Uterus (tissue), 2 donors: ENCODE measurements at regions not wholly inside any gene's neighbourhood (a gene's known extent, or its start where the extent isn't known, plus 50 kb on each side); places are given as distances from the start of the nearest gene placed in this dataset.

Experiments used
- POLR2A ChIP-seq, 2 donors: fragments of 450-650 bp; IDR thresholded peaks; one replicate each; pipeline ENCODE4 v1.6.1; 2016; ENCODE audit warnings: antibody characterized with exemption in 2 of 2, mild to moderate bottlenecking in 1 of 2, moderate library complexity in 1 of 2
- TF ChIP-seq, protein P1 (sequence below), 4 experiments: fragments of 200-600 bp in 2 of 4; fragments of 450-650 bp in 2 of 4; sonication (generic) in 2 of 4; IDR thresholded peaks; one replicate each; pipeline ENCODE4 v1.5.1; 2016 to 2019; ENCODE audit warnings: antibody characterized with exemption in 4 of 4, mild to moderate bottlenecking in 2 of 4, moderate library complexity in 1 of 4

DNA sequence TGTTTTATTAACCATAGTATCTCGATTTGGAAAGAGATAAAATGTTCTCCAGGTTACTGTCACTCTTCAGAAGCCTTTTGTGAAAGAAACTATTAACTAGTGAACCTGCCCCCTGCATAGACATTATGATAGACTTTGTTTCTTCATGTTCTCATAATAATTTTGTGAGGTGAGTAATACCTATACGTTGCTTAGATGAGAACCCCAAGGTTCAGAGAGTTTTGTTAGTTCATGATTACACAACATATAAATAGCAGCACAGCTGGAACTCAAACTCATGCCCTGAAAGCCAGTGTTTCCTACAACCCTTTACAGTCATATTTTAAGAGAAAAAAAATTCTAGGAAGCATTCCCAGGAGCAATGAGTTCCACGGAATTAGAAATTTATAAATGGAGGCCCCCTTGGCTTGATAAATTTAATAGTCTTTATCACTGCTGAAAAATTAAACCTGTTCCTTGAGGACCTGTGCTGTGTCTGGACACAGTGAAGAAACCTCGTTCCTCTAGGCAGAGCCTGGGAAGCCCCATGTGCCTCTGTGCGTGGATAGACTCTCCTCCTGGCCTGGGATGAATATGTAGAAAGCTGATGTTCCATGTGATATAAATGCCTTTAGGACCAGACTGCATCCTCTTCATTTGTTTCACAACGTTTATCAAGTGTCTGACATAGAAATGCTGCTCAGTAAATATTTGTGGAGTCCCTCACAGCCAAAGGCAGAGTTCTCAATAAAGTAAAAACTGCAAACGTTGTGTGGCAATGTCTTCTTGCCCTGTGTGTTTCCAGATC lies 1257.0 kb upstream of the GYPC start:
- TF ChIP-seq, protein P1, sequence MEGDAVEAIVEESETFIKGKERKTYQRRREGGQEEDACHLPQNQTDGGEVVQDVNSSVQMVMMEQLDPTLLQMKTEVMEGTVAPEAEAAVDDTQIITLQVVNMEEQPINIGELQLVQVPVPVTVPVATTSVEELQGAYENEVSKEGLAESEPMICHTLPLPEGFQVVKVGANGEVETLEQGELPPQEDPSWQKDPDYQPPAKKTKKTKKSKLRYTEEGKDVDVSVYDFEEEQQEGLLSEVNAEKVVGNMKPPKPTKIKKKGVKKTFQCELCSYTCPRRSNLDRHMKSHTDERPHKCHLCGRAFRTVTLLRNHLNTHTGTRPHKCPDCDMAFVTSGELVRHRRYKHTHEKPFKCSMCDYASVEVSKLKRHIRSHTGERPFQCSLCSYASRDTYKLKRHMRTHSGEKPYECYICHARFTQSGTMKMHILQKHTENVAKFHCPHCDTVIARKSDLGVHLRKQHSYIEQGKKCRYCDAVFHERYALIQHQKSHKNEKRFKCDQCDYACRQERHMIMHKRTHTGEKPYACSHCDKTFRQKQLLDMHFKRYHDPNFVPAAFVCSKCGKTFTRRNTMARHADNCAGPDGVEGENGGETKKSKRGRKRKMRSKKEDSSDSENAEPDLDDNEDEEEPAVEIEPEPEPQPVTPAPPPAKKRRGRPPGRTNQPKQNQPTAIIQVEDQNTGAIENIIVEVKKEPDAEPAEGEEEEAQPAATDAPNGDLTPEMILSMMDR (IDR thresholded peaks at IDR 0.05) = no peak
- no peak for TF ChIP-seq POLR2A (IDR thresholded peaks at IDR 0.05)
